Stimulated activated CD4-positive, alpha-beta T cell treated with anti-CD3 and anti-CD28 coated beads, Interleukin-15, amount 100 ng/mL, for 24 hours (primary cell): ENCODE measurements at regions not wholly inside any gene's neighbourhood (a gene's known extent, or its start where the extent isn't known, plus 50 kb on each side); places are given as distances from the start of the nearest gene placed in this dataset.

Experiments
- DNase-seq: peaks from one replicate; pipeline ENCODE4 v3.0.0-alpha.2; 2020

DNA sequence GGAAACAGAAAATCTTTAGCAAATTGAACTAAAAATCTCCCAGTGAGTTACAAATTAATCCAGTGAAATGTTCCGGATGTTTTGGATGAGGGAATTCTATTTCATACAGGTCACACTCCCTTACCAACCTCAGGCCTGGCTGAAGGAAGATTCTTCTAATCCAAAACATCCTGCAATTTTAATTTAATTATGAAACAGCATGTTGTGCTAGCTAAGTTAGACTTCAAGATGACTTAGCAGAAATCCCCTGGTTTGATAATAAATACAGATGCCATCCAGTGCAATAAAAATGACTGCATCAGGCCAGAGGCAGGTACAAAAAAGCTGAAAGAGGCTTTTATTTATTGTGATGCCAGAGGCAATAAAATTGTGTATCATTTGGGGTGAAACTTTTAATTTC is 96.7 kb upstream of the CLDN10 start:
- DNase-seq, result no peak

GRCh38 chr13:95456815-95457214 is 95.7 kb upstream of the CLDN10 start:
- no peak for DNase-seq

- peak; percentile 11 for DNase-seq
Measured at GRCh38 chr13:95457294-95457693, 95.2 kb upstream of the CLDN10 start.

- DNase-seq, result no peak
Measured at GRCh38 chr13:95462801-95463200, 89.7 kb upstream of the CLDN10 start.

DNA sequence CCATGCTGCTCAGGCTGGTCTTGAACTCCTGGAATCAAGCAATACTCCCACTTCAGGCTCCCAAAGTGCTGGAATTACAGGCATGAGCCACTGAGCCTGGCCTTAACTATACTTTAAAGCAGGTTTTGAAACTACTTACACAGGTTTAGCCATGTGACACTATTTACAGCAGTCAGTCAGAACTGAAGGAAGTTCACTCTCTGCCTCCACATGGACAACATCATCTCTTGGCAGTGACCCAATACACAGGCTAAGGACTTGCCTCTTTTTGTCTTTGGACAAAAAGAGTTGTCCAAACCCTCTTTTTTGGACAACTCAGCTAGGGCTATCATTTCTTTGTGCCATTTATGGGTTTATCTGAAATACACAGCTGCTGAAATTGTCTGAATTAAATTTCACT is 89.0 kb upstream of the CLDN10 start:
- no peak for DNase-seq

- DNase-seq, result no peak
Measured at GRCh38 chr13:95470574-95471366, 81.8 kb upstream of the CLDN10 start.

DNA sequence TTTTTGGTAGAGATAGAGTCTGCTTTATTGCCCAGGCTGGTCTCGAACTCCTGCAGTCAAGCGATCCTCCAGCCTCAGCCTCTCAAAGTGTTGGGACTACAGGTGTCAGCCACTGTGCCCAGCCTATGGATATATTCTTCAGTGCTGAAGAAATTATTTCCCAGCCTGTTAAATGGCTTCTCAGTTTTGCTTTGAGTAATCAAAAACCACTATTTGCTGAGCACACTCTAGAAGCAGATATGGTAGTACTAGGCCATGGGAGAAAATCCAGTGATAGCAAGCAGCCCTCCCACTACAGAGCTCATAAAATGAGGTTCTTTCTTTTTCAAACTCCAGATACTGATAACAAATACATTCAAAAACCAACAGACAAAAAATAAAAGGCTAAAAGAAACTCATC is 80.6 kb upstream of the CLDN10 start:
- DNase-seq, result no peak

DNA sequence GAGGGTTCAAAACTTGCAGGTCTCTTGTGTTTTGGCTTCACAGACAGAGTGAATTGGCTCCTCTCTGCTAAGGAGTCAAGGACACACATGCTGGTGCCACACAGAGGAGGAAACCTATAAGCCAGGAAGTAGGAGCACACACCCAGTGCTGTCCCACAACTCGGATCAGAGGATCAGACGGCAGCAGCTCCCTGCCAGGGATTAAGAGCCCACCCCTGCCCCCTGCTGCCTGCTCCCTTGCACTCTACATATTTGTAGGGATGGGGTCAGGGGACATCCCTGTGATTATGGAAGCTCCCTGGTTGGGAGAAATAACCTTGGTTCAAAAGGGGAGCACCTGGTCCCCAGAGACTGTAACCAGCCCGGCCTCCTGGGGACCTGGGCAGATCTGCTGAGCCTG is 77.5 kb upstream of the CLDN10 start:
- no peak for DNase-seq

DNA sequence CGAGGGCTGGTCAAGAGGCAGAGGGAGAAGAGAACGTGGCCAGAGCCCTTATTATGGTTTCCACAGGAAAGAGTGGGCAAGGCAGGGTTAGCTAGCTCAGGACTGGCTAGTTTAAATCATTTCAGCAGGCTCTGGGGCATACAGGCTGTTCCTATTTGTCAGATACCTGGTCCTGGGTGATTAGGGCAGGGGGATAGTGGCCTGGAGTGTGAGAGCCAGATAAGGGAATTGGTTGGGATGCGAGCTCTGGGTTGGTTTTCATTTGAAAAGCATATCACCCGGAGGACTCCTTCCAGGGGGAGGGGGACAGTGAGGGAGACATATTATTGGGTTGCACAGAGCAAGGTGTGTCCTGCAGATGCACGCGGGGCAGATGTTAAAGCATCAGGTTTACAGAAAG is 75.3 kb upstream of the CLDN10 start:
- DNase-seq, result no peak

DNA sequence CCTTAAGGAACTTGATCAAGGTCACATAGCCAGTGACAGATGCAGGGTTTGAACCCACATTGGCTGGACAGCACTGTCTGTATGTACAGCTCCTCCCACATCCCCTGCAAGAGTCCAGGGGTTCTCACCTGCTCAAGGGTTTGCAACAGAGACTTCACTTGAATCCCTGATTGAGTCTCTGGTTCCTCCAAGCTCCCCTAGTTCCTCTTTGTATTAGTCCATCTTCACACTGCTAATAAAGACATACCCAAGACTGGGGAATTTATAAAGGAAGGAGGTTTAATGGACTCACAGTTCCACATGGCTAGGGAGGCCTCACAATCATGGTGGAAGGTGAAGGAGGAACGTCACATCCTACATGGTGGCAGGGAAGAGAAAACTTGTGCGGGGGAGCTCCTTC is 72.8 kb upstream of the CLDN10 start:
- DNase-seq, result no peak

DNA sequence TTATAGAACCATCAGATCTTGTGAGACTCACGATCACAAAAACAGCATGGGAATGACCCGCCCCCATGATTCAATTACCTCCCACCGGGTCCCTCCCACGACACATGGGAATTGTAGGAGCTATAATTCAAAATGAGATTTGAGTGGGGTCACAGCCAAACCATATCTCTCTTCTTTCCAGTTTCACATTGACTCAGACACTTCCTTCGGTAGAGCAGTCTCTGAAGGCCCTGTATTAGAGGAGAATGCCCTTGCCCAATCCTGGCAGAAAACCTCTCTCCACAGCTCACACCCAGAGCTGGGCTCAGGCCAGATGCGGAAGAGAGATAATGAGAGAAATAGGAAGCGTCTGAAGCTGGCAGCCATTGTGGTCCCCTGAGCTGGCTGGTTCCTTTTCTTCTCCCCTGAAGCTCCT is 72.4 kb upstream of the CLDN10 start:
- peak; percentile 56 for DNase-seq

GRCh38 chr13:95480791-95481780 is 71.4 kb upstream of the CLDN10 start:
- no peak for DNase-seq

DNA sequence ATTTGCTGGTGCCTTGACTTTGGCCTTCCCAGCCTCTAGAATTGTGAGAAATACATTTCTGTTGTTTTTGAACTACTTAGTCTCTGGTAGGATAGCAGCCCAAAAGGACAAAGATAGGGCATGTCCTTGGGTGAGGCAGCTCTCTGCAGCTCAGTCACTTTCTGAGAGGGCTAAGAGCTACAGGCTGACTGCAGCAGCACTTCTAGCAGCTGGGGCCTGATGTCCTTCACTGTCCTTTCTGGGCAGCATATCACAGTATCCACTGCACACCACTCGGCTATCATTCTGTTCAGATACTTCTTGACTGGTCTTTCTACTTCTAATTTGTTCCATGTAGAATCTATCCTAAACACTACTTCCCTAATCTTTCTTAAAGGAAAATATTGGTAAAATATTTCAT is 68.5 kb upstream of the CLDN10 start:
- DNase-seq, result no peak

DNA sequence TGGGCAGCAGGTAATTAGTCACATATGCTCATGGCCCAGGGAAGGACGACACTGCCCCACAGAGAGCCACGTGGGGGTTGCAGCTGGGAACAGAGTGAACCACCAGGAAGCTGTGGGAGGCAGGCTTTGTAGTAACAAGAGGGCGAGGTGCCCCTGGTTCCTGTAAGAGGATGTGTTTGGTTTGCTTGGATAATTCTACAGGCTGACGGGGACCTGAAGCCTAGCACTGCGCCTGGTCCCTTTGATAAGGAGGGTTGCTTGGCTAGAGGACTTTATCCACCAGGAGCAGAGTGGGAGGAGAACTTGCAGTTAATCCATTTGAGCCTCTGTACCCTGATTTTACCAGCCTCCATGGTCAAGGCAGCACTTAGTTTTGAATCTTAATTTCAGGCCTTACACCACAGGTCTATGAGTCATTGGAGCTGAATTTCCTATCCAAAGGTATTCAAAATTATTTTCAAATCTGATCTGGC is 67.4 kb upstream of the CLDN10 start:
- no peak for DNase-seq

- DNase-seq, result no peak
Measured at GRCh38 chr13:95485518-95486144, 66.9 kb upstream of the CLDN10 start.

DNA sequence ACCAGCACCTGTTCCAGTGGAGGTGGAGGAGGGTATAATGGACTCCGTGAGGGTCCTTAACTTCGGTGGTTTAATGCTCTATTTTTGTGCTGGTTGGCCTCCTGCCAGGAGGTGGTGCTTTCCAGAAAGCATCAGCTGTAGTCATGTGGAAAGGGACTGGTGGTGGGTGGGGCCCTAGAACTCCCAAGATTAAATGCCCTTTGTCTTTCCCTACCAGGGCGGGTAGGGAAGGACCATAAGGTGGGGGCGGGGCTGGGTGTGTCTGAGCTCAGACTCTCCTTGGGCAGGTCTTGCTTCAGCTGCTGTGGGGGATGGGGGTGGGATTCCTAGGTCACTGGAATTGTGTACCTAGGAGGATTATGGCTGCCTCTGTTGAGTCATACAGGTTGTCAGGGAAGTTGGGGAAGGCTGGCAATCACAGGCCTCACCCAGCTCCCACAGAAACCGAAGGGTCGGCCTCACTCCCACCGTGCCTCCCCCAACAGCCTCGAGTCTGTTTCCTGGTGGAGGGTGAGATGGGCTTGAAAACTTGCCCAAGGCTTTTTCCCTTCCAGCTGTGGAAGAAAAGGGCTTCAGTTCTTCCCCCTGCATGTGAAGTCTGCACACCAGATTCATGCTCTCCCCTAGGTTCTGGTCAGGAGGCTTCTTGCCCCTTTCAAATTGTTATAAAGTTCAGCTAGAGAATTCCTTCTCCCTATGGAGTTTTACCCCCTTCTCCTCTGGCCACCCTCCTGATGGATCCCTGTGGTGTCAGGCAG is 60.3 kb upstream of the CLDN10 start:
- no peak for DNase-seq

GRCh38 chr13:95494082-95494681 is 58.3 kb upstream of the CLDN10 start:
- no peak for DNase-seq

DNA sequence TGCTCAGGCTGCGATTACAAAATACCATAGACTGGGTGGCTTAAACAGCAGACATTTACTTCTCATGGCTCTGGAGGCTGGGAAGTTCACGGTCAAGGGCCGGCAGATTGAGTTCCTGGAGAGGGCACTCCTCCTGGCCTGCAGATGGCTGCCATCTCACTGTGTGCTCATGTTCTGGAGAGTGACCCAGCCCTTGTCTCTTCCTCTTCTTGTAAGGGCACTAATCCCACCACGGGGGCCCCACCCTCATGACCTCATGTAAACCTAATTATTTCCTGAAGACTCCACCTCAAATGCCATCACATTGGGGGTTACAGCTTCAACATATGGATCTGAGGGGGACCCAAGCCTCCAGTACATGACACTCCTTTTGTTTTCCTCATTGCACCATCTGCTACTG is 56.0 kb upstream of the CLDN10 start:
- DNase-seq, result no peak

GRCh38 chr13:95497381-95497807 is 55.1 kb upstream of the CLDN10 start:
- no peak for DNase-seq

DNA sequence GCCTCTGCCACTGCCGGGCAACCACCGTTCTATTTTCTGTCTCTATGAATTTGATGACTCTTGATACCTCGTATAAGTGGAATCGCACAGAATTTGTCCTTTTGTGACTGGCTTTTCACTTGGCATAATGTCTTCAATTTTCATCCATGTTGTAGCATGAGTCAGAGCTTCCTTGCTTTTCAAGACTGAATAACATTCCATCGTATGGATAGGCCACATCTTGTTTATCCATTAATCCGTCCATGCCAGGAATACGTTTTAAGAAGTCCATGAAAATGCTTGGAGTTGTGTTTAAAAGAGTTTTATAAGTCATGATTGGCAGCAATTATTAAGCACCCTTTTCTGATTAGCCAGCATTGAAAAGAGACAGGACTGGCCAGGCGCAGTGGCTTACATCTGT is 53.6 kb upstream of the CLDN10 start:
- no peak for DNase-seq

DNA sequence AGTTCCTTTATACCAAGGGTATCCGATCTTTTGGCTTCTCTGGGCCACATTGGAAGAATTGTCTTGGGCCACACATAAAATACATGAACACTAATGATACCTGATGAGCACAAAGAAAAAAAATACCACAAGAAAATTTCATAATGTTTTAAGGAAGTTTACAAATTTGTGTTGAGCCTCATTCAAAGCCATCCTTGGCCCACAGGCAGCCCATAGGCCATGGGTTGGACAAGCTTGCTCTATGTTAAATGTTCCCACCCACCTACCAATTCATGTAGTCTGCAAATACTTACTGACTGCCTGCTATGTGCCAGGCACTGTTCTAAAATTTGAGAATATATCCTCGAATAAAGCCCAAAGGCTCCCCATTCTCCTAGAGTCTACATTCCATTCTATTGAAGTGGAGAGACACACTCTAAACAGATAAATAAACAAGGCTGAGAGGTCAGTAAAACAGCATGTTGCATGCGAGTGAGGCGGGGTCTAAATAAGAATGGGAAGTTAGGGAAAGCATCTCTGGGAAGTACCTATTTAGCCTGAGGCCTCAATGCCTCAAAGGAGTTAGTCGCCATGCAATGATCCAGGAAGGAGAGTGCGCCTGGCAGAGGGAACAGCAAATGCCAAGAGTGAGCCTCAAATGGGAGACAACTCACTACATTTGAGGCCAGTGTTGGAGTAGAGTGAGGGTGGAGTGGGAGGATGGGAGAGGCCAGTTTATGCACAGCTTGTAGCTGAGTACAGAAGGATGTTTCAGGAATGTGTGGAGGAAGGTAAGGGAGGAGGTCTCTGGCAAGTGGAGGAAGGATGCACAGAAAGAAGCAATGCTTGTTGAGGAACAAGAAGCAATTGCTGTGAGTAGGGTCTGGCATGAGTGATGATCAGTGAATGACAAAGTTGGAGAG is 52.5 kb upstream of the CLDN10 start:
- no peak for DNase-seq
